HCT116 (cell line): ENCODE measurements at regions not wholly inside any gene's neighbourhood (a gene's known extent, or its start where the extent isn't known, plus 50 kb on each side); places are given as distances from the start of the nearest gene placed in this dataset.

Experiments
- CEBPB ChIP-seq: IDR thresholded peaks from 2 replicates; pipeline ENCODE4 v1.6.1; 2012; ENCODE audit warnings: low read depth
- CTCF ChIP-seq, 3 experiments: fragments of 200-600 bp in 1 of 3; sonication (generic) in 1 of 3; IDR thresholded peaks in 2 of 3; conservative IDR thresholded peaks in 1 of 3; 2 replicates each; pipeline ENCODE4 v1.5.1; 2012 to 2017; ENCODE audit warnings: low read depth in 2 of 3, low read length in 2 of 3, antibody characterized with exemption in 1 of 3, borderline replicate concordance in 1 of 3, control low read depth in 1 of 3, mild to moderate bottlenecking in 1 of 3, mixed read lengths in 1 of 3, mixed run types in 1 of 3, moderate library complexity in 1 of 3; ENCODE audit not compliant: insufficient read depth in 1 of 3
- EGR1 ChIP-seq: IDR thresholded peaks from 2 replicates; pipeline ENCODE4 v1.6.1; 2012; ENCODE audit warnings: low read depth
- EZH2phosphoT487 ChIP-seq: fragments of 200-600 bp; IDR thresholded peaks from 2 replicates; pipeline ENCODE4 v1.6.1; 2018; ENCODE audit warnings: antibody characterized with exemption, borderline replicate concordance
- JUND ChIP-seq: IDR thresholded peaks from 2 replicates; pipeline ENCODE4 v1.6.1; 2012
- POLR2A ChIP-seq: IDR thresholded peaks from 2 replicates; pipeline ENCODE4 v1.7.0; 2011; ENCODE audit warnings: borderline replicate concordance; ENCODE audit not compliant: insufficient read depth, insufficient read length; ENCODE audit errors: extremely low read depth
- POLR2AphosphoS5 ChIP-seq: IDR thresholded peaks from 2 replicates; pipeline ENCODE4 v1.6.1; 2011; ENCODE audit warnings: mild to moderate bottlenecking, low read depth, low read length, moderate library complexity
- RAD21 ChIP-seq: IDR thresholded peaks from 2 replicates; pipeline ENCODE4 v1.6.1; 2012; ENCODE audit warnings: low read depth, mild to moderate bottlenecking
- SP1 ChIP-seq: IDR thresholded peaks from 2 replicates; pipeline ENCODE4 v1.6.1; 2012; ENCODE audit warnings: low read depth
- YY1 ChIP-seq: IDR thresholded peaks from 2 replicates; pipeline ENCODE4 v1.6.1; 2011; ENCODE audit warnings: low read length, low read depth, moderate library complexity, mild to moderate bottlenecking; ENCODE audit not compliant: insufficient replicate concordance; ENCODE audit errors: extremely low read depth
- ZFX ChIP-seq: fragments of 450-650 bp; IDR thresholded peaks from 2 replicates; pipeline ENCODE4 v1.6.1; 2017
- ZNF274 ChIP-seq: fragments of 200-500 bp; sonication (Bioruptor generic); IDR thresholded peaks from 2 replicates; pipeline ENCODE4 v1.6.1; 2014; ENCODE audit warnings: mild to moderate bottlenecking, low read depth, low read length, inconsistent platforms
- TF ChIP-seq, protein P1 (sequence below): IDR thresholded peaks from 2 replicates; pipeline ENCODE4 v1.6.1; 2012; ENCODE audit warnings: low read depth

GRCh38 chr18:42176599-42176998, 221.6 kb downstream of the PIK3C3 start:
- no peak for TF ChIP-seq JUND
- TF ChIP-seq CTCF (IDR thresholded peaks at IDR 0.05 in 2 of 3, conservative IDR thresholded peaks at IDR 0.05 in 1 of 3; ENCODE audit: borderline replicate concordance in 1 of 3, insufficient read depth in 1 of 3, low read depth in 2 of 3, low read length in 2 of 3), result no peak
- no peak for TF ChIP-seq POLR2AphosphoS5
- no peak for TF ChIP-seq POLR2A
- TF ChIP-seq YY1, result no peak
- TF ChIP-seq EZH2phosphoT487, result no peak
- no peak for TF ChIP-seq CEBPB
- no peak for TF ChIP-seq ZNF274
- no peak for TF ChIP-seq RAD21
- TF ChIP-seq SP1, result no peak
- TF ChIP-seq, protein P1, sequence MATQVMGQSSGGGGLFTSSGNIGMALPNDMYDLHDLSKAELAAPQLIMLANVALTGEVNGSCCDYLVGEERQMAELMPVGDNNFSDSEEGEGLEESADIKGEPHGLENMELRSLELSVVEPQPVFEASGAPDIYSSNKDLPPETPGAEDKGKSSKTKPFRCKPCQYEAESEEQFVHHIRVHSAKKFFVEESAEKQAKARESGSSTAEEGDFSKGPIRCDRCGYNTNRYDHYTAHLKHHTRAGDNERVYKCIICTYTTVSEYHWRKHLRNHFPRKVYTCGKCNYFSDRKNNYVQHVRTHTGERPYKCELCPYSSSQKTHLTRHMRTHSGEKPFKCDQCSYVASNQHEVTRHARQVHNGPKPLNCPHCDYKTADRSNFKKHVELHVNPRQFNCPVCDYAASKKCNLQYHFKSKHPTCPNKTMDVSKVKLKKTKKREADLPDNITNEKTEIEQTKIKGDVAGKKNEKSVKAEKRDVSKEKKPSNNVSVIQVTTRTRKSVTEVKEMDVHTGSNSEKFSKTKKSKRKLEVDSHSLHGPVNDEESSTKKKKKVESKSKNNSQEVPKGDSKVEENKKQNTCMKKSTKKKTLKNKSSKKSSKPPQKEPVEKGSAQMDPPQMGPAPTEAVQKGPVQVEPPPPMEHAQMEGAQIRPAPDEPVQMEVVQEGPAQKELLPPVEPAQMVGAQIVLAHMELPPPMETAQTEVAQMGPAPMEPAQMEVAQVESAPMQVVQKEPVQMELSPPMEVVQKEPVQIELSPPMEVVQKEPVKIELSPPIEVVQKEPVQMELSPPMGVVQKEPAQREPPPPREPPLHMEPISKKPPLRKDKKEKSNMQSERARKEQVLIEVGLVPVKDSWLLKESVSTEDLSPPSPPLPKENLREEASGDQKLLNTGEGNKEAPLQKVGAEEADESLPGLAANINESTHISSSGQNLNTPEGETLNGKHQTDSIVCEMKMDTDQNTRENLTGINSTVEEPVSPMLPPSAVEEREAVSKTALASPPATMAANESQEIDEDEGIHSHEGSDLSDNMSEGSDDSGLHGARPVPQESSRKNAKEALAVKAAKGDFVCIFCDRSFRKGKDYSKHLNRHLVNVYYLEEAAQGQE, result no peak
- no peak for TF ChIP-seq EGR1
- TF ChIP-seq ZFX, result no peak
